Upper lobe of left lung (tissue), 4 donors: ENCODE measurements at regions not wholly inside any gene's neighbourhood (a gene's known extent, or its start where the extent isn't known, plus 50 kb on each side); places are given as distances from the start of the nearest gene placed in this dataset.

Experiments
- POLR2A ChIP-seq, 4 donors: fragments of 450-650 bp; IDR thresholded peaks; one replicate each; pipeline ENCODE4 v1.5.1; 2016 to 2017; ENCODE audit warnings: antibody characterized with exemption in 4 of 4, mild to moderate bottlenecking in 2 of 4
- TF ChIP-seq, protein P1 (sequence below), 6 experiments: fragments of 450-650 bp in 4 of 6; fragments of 200-600 bp in 2 of 6; sonication (generic) in 2 of 6; IDR thresholded peaks; one replicate each; pipeline ENCODE4 v1.5.1; 2016 to 2019; ENCODE audit warnings: antibody characterized with exemption in 6 of 6

DNA sequence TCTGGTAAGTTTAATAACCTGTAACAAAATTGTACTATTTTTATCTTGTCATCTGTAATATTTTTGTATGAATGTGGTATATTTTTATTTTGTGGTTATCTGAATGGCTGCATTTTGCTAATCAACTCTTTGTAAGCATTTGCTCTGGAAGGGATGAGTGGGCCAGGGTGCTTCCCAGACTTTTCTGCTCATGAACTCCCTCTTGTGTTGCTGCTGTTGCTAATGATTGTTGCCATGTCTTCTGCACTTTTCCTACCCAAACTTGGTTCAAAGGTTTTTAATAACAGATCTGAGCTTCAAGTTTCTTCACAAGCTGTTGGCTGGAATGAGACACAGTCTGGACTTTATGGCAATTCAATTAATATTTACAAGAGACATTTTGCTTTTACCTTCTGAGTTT lies 1005.7 kb downstream of the HACE1 start:
- TF ChIP-seq, protein P1, sequence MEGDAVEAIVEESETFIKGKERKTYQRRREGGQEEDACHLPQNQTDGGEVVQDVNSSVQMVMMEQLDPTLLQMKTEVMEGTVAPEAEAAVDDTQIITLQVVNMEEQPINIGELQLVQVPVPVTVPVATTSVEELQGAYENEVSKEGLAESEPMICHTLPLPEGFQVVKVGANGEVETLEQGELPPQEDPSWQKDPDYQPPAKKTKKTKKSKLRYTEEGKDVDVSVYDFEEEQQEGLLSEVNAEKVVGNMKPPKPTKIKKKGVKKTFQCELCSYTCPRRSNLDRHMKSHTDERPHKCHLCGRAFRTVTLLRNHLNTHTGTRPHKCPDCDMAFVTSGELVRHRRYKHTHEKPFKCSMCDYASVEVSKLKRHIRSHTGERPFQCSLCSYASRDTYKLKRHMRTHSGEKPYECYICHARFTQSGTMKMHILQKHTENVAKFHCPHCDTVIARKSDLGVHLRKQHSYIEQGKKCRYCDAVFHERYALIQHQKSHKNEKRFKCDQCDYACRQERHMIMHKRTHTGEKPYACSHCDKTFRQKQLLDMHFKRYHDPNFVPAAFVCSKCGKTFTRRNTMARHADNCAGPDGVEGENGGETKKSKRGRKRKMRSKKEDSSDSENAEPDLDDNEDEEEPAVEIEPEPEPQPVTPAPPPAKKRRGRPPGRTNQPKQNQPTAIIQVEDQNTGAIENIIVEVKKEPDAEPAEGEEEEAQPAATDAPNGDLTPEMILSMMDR (IDR thresholded peaks at IDR 0.05) = no peak
- TF ChIP-seq POLR2A (IDR thresholded peaks at IDR 0.05) = no peak
